ENCODE measurements at regions not wholly inside any gene's neighbourhood (a gene's known extent, or its start where the extent isn't known, plus 50 kb on each side); places are given as distances from the start of the nearest gene placed in this dataset.

DNA sequence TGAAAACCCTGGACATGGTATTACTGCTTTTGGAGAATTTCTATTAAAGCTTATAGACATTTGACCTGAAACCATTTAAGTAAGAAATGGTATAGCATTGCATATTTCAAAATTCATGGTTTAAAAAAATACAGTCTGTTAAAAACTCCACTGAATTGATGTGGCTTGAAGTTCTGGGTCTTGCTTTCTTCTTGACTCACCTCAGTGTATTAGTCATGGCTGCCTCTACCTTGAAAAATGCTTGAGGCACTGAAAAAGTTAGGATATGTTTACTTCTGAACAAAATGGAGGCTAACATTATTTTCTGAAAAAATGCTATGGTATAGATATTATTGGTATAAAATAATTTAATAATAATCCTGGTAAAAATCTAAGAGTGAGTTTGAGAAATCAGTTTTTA lies 349.2 kb downstream of the AASDHPPT start:
- H3K9me3 ChIP-seq (replicated peaks; ENCODE audit: control insufficient read depth, insufficient read depth, low read depth, low read length), result no peaks in the 10 kb centered on the region
- no peaks in the 10 kb centered on the region for H3K4me1 ChIP-seq (replicated peaks in 1 of 2; ENCODE audit: control insufficient read depth in 2 of 2, insufficient read depth in 2 of 2, low read length in 2 of 2)
- CTCF ChIA-PET (ENCODE audit: low intra/inter-chr PET ratio), result no interaction called here
- H3K4me3 ChIP-seq, result no peak overlapping the region
- TF ChIP-seq POLR3G (IDR thresholded peaks at IDR 0.05; ENCODE audit: extremely low read depth, insufficient read length, insufficient replicate concordance), result no peak
- intact Hi-C loops (cut with micrococcal nuclease), result no loop called here
- FAIRE-seq (no peak), DNase-seq (ENCODE audit: extremely low read depth in 1 of 4, low spot score in 3 of 4) (no peak), ATAC-seq (no peak)
- no peak overlapping the region for H3K9ac ChIP-seq (ENCODE audit: insufficient read depth in 1 of 2, low read depth in 2 of 2, low read length in 2 of 2)
- H3K4me2 ChIP-seq (ENCODE audit: insufficient read depth, low read length), result no peak overlapping the region
- H4K20me1 ChIP-seq (replicated peaks; ENCODE audit: control insufficient read depth, insufficient read depth, low read length), result no peaks in the 10 kb centered on the region
- H3K27ac ChIP-seq (ENCODE audit: extremely low read depth, low read depth, low read length), result no peak overlapping the region
- no peaks in the 10 kb centered on the region for H3K27me3 ChIP-seq (ENCODE audit: control insufficient read depth in 2 of 2, insufficient read depth in 2 of 2, low read length in 2 of 2)
- no peaks in the 10 kb centered on the region for H3K79me2 ChIP-seq (ENCODE audit: control insufficient read depth, insufficient read depth, low read length)
- no TSS peak for BruUV-seq (replicated peaks)
- H3K36me3 ChIP-seq (ENCODE audit: control insufficient read depth, insufficient read depth, low read length), result no peaks in the 10 kb centered on the region
- POLR2A ChIA-PET, result no interaction called here
- in situ Hi-C loops (cut with MboI), result no loop called here
- H2AFZ ChIP-seq (ENCODE audit: low read depth, low read length), result no peak overlapping the region
- no peaks in the 10 kb centered on the region for H3K9me1 ChIP-seq (ENCODE audit: control insufficient read depth, insufficient read depth, low read length)

- Histone ChIP-seq H2AFZ (ENCODE audit: low read depth, low read length) (no peak overlapping the region), H3K4me3 (no peak overlapping the region), H3K27ac (ENCODE audit: extremely low read depth, low read depth, low read length) (no peak overlapping the region), H3K9ac (ENCODE audit: insufficient read depth in 1 of 2, low read depth in 2 of 2, low read length in 2 of 2) (no peak overlapping the region), H3K9me1 (ENCODE audit: control insufficient read depth, insufficient read depth, low read length) (no peaks in the 10 kb centered on the region), H3K9me3 (replicated peaks; ENCODE audit: control insufficient read depth, insufficient read depth, low read depth, low read length) (no peaks in the 10 kb centered on the region), H3K4me2 (ENCODE audit: insufficient read depth, low read length) (no peak overlapping the region), H4K20me1 (replicated peaks; ENCODE audit: control insufficient read depth, insufficient read depth, low read length) (no peaks in the 10 kb centered on the region), H3K27me3 (ENCODE audit: control insufficient read depth in 2 of 2, insufficient read depth in 2 of 2, low read length in 2 of 2) (no peaks in the 10 kb centered on the region), H3K79me2 (ENCODE audit: control insufficient read depth, insufficient read depth, low read length) (no peaks in the 10 kb centered on the region), H3K36me3 (ENCODE audit: control insufficient read depth, insufficient read depth, low read length) (no peaks in the 10 kb centered on the region), H3K4me1 (replicated peaks in 1 of 2; ENCODE audit: control insufficient read depth in 2 of 2, insufficient read depth in 2 of 2, low read length in 2 of 2) (no peaks in the 10 kb centered on the region)
- intact Hi-C loops (cut with micrococcal nuclease) (no loop called here), in situ Hi-C loops (cut with MboI) (no loop called here)
- ATAC-seq (no peak), DNase-seq (ENCODE audit: extremely low read depth in 1 of 4, low spot score in 3 of 4) (no peak), FAIRE-seq (no peak)
- 0% methylated on average over 2 of the region's 2 CpGs for WGBS (ENCODE audit: insufficient coverage, low coverage, missing lambda C conversion rate)
- BruUV-seq (replicated peaks), result no TSS peak
- ChIA-PET CTCF (ENCODE audit: low intra/inter-chr PET ratio) (no interaction called here), POLR2A (no interaction called here)
- TF ChIP-seq CREM (IDR thresholded peaks at IDR 0.05; ENCODE audit: low read depth), result no peak
- no peak for TF ChIP-seq ZBTB8A (IDR thresholded peaks at IDR 0.05; ENCODE audit: partially characterized antibody)
- TF ChIP-seq ELK3 (CRISPR knock-in tag; IDR thresholded peaks at IDR 0.05), result no peak
- no peak for TF ChIP-seq AFF1 (IDR thresholded peaks at IDR 0.05; ENCODE audit: low read depth in 1 of 2, partially characterized antibody in 2 of 2)
- no peak for TF ChIP-seq TAF15 (IDR thresholded peaks at IDR 0.05; ENCODE audit: low read depth, low read length)
- no peak for TF ChIP-seq CEBPZ (IDR thresholded peaks at IDR 0.05; ENCODE audit: borderline replicate concordance, low read depth, low read length)
- no peak for TF ChIP-seq ZNF12 (CRISPR knock-in tag; IDR thresholded peaks at IDR 0.05)
- no peak for TF ChIP-seq ZKSCAN3 (CRISPR knock-in tag; IDR thresholded peaks at IDR 0.05)
These were observed 350.3 kb downstream of the AASDHPPT start for GRCh38 chr11:106427736-106428135.

Measured in K562 (cell line).